ENCODE measurements at regions not wholly inside any gene's neighbourhood (a gene's known extent, or its start where the extent isn't known, plus 50 kb on each side); places are given as distances from the start of the nearest gene placed in this dataset.
"Not testable (repeated sequence)": the region's sequence is repeated elsewhere in the genome, so short reads cannot be mapped to it uniquely, and the experiment has no call there.

DNA sequence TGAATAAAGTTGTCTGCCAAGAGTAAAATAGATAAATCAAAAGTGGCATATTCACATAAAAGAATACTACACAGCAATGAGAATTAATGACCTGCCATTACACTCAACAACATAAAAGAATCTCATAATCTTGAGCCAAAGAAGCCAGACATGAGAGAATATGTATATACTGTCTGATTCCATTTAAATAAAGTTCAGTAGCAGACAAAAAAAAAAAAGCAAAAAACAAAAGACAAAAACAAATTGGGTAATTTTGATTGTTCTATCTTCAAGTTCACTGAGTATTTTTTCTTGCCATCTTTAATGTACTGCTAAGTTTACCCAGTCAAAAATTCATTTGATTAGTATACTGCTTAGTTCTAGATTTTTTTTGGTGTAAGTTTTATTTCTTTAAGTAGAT is 87.9 kb upstream of the TRPC7 start (continued):
- TF ChIP-seq PATZ1 (CRISPR knock-in tag; IDR thresholded peaks at IDR 0.05; ENCODE audit: borderline replicate concordance) (no peak), ARNTL (CRISPR knock-in tag; IDR thresholded peaks at IDR 0.05; ENCODE audit: borderline replicate concordance, low read depth) (no peak), CSDC2 (CRISPR knock-in tag; IDR thresholded peaks at IDR 0.05) (no peak)
- TF ChIP-seq, protein P1, sequence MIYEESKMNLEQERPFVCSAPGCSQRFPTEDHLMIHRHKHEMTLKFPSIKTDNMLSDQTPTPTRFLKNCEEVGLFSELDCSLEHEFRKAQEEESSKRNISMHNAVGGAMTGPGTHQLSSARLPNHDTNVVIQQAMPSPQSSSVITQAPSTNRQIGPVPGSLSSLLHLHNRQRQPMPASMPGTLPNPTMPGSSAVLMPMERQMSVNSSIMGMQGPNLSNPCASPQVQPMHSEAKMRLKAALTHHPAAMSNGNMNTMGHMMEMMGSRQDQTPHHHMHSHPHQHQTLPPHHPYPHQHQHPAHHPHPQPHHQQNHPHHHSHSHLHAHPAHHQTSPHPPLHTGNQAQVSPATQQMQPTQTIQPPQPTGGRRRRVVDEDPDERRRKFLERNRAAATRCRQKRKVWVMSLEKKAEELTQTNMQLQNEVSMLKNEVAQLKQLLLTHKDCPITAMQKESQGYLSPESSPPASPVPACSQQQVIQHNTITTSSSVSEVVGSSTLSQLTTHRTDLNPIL (CRISPR knock-in tag; IDR thresholded peaks at IDR 0.05; ENCODE audit: low read depth), result no peak

DNA sequence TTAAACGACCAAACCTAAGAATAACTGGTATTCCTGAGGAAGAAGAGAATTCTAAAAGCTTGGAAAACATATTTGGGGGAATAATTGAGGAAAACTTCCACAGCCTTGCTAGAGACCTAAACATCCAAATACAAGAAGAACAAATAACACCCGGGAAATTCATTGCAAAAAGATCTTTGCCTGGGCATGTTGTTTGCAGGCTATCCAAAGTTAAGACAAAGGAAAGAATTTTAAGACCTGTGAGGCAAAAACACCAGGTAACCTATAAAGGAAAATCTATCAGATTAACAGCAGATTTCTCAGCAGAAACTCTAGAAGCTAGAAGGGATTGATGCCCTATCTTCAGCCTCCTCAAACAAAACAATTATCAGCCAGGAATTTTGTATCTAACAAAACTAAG is 82.2 kb upstream of the TRPC7 start:
- ATAC-seq, result not testable (repeated sequence)

DNA sequence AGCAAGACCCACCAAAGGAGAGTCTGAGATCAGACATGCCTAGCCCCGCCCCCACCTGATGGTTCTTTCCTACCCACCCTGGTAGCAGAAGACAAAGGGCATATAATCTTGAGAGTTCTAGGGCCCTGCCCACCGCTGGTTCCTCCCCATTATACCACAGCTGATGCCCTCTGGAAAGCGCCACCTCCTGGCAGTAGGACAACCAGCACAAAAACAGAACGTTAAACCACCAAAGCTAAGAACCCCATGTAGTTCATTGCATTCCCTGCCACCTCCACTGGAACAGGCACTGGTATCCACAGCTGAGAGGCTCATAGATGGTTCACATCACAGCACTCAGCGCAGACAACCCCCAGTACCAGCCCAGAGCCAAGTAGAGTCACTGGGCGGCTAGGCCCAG is 81.2 kb upstream of the TRPC7 start:
- TF ChIP-seq ZNF8 (CRISPR knock-in tag; IDR thresholded peaks at IDR 0.05) (no peak), PATZ1 (CRISPR knock-in tag; IDR thresholded peaks at IDR 0.05; ENCODE audit: borderline replicate concordance) (no peak), TSHZ2 (CRISPR knock-in tag; IDR thresholded peaks at IDR 0.05) (no peak)
- TF ChIP-seq, protein P2, sequence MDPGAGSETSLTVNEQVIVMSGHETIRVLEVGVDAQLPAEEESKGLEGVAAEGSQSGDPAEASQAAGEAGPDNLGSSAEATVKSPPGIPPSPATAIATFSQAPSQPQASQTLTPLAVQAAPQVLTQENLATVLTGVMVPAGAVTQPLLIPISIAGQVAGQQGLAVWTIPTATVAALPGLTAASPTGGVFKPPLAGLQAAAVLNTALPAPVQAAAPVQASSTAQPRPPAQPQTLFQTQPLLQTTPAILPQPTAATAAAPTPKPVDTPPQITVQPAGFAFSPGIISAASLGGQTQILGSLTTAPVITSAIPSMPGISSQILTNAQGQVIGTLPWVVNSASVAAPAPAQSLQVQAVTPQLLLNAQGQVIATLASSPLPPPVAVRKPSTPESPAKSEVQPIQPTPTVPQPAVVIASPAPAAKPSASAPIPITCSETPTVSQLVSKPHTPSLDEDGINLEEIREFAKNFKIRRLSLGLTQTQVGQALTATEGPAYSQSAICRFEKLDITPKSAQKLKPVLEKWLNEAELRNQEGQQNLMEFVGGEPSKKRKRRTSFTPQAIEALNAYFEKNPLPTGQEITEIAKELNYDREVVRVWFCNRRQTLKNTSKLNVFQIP (CRISPR knock-in tag; IDR thresholded peaks at IDR 0.05; ENCODE audit: borderline replicate concordance, low read depth), result no peak
- ATAC-seq, result no peak

DNA sequence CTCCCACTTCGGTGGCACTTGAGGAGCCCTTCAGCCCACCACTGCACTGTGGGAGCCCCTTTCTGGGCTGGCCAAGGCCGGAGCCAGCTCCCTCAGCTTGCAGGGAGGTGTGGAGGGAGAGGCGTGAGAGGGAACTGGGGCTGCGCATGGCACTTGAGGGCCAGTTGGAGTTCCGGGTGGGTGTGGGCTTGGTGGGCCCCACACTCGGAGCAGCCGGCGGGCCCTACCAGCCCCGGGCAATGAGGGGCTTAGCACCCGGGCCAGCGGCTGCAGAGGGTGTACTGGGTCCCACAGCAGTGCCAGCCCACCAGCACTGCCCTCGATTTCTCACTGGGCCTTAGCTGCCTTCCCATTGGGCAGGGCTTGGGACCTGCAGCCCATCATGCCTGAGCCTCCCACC is 78.8 kb upstream of the TRPC7 start:
- not testable (repeated sequence) for ATAC-seq

DNA sequence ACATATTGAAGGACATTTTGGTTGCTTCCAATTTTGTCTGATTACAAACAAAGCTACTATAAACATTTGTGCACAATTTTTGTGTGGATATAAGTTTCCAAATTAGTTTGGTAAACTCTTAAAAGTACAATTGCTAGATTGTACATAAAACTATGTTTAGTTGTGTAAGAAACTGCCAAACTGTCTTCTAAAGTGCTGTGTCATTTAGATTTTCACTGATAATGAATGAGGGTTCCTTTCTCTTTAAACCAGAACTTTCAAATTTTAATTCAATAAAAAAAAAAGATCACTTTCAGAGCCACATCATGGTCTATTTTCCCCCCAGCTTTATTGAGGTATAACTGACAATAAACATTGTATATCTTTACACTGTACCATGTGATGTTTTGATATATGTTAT is 74.0 kb upstream of the TRPC7 start:
- no peak for ATAC-seq
- TF ChIP-seq CSRNP3 (CRISPR knock-in tag; IDR thresholded peaks at IDR 0.05) (no peak), TSHZ2 (CRISPR knock-in tag; IDR thresholded peaks at IDR 0.05) (no peak), ARNTL (CRISPR knock-in tag; IDR thresholded peaks at IDR 0.05; ENCODE audit: borderline replicate concordance, low read depth) (no peak), ZFP3 (CRISPR knock-in tag; IDR thresholded peaks at IDR 0.05) (no peak), RARB (CRISPR knock-in tag; IDR thresholded peaks at IDR 0.05) (no peak), OSR1 (CRISPR knock-in tag; IDR thresholded peaks at IDR 0.05) (no peak), GLIS3 (CRISPR knock-in tag; IDR thresholded peaks at IDR 0.05) (no peak), PATZ1 (CRISPR knock-in tag; IDR thresholded peaks at IDR 0.05; ENCODE audit: borderline replicate concordance) (no peak), PPARA (CRISPR knock-in tag; IDR thresholded peaks at IDR 0.05; ENCODE audit: borderline replicate concordance) (no peak), ZNF70 (CRISPR knock-in tag; IDR thresholded peaks at IDR 0.05) (no peak)
- TF ChIP-seq, protein P2 (CRISPR knock-in tag; IDR thresholded peaks at IDR 0.05; ENCODE audit: borderline replicate concordance, low read depth), result no peak

Data from SK-N-SH treated with all-trans-retinoic acid at 6 μM for 48 hours (cell line).